Breast epithelium (tissue), 4 donors: ENCODE measurements at regions not wholly inside any gene's neighbourhood (a gene's known extent, or its start where the extent isn't known, plus 50 kb on each side); places are given as distances from the start of the nearest gene placed in this dataset.

Source experiments
- DNase-seq, 2 donors: peaks; one replicate each; pipeline ENCODE4 v3.0.0-alpha.2; 2019; ENCODE audit warnings: low spot score in 2 of 2
- H3K27ac ChIP-seq, 2 donors: fragments of 200-600 bp; sonication (generic) in 1 of 2; one replicate each; pipeline ENCODE4 v1.5.1; 2016 to 2019; ENCODE audit warnings: mild to moderate bottlenecking in 1 of 2
- H3K27me3 ChIP-seq, 2 donors: fragments of 200-600 bp; sonication (generic) in 1 of 2; one replicate each; pipeline versions ENCODE4 v1.5.1 to v1.6.0; 2017 to 2019; ENCODE audit warnings: control low read depth in 1 of 2, mild to moderate bottlenecking in 1 of 2
- H3K36me3 ChIP-seq: fragments of 200-600 bp; one replicate; pipeline ENCODE4 v1.5.1; 2019
- H3K4me1 ChIP-seq, 2 donors: fragments of 200-600 bp; sonication (generic); one replicate each; pipeline ENCODE4 v1.5.1; 2016 to 2019; ENCODE audit warnings: control low read depth in 1 of 2
- H3K4me3 ChIP-seq, 3 donors: fragments of 200-600 bp; sonication (generic); 1 replicate in 2 of 3; 2 replicates in 1 of 3; pipeline ENCODE4 v1.5.1; 2016 to 2019; ENCODE audit warnings: mild to moderate bottlenecking in 3 of 3, moderate library complexity in 2 of 3
- H3K9me3 ChIP-seq, 2 donors: fragments of 200-600 bp; sonication (generic) in 1 of 2; one replicate each; pipeline ENCODE4 v1.5.1; 2016 to 2019; ENCODE audit warnings: control low read depth in 1 of 2
- CTCF ChIP-seq, 3 donors: fragments of 450-650 bp; IDR thresholded peaks; one replicate each; pipeline ENCODE4 v1.5.1; 2016 to 2017; ENCODE audit warnings: antibody characterized with exemption in 3 of 3, mild to moderate bottlenecking in 3 of 3, moderate library complexity in 3 of 3
- POLR2A ChIP-seq: fragments of 450-650 bp; IDR thresholded peaks from one replicate; pipeline ENCODE4 v1.6.1; 2016; ENCODE audit warnings: antibody characterized with exemption, mild to moderate bottlenecking, moderate library complexity
- POLR2AphosphoS5 ChIP-seq, 3 donors: sonication (generic); formaldehyde crosslinking; IDR thresholded peaks; one replicate each; pipeline ENCODE4 v1.6.1; 2017; ENCODE audit warnings: antibody characterized with exemption in 3 of 3
- intact Hi-C: fragments of 100-400 bp; cut with DNase I; formaldehyde crosslinking; loops from one replicate; pipeline ENCODE4 v1.15.1; 2023; ENCODE audit warnings: low total_unique reads

GRCh38 chr3:72520690-72521308 is 327.4 kb downstream of the SHQ1 start:
- no peak for TF ChIP-seq POLR2AphosphoS5 (IDR thresholded peaks at IDR 0.05)
- TF ChIP-seq POLR2A = no peak
- TF ChIP-seq CTCF (IDR thresholded peaks at IDR 0.05) = no peak
- Histone ChIP-seq H3K27ac (no peak overlapping the region), H3K4me3 (no peak overlapping the region), H3K4me1 (no peaks in the 10 kb centered on the region), H3K9me3 (no peaks in the 10 kb centered on the region), H3K36me3 (no peaks in the 10 kb centered on the region), H3K27me3 (no peaks in the 10 kb centered on the region)
- intact Hi-C loops = no loop called here
- DNase-seq = no peak

- H3K27me3 ChIP-seq = no peaks in the 10 kb centered on the region
- DNase-seq = no peak
- H3K4me1 ChIP-seq = no peaks in the 10 kb centered on the region
- no peaks in the 10 kb centered on the region for H3K36me3 ChIP-seq
- intact Hi-C loops = no loop called here
- no peaks in the 10 kb centered on the region for H3K9me3 ChIP-seq
- no peak for TF ChIP-seq POLR2A
- TF ChIP-seq POLR2AphosphoS5 (IDR thresholded peaks at IDR 0.05) = no peak
- TF ChIP-seq CTCF (IDR thresholded peaks at IDR 0.05) = no peak
- H3K4me3 ChIP-seq = no peak overlapping the region
- no peak overlapping the region for H3K27ac ChIP-seq
Measured at GRCh38 chr3:72519946-72520604, 328.2 kb downstream of the SHQ1 start.

DNA sequence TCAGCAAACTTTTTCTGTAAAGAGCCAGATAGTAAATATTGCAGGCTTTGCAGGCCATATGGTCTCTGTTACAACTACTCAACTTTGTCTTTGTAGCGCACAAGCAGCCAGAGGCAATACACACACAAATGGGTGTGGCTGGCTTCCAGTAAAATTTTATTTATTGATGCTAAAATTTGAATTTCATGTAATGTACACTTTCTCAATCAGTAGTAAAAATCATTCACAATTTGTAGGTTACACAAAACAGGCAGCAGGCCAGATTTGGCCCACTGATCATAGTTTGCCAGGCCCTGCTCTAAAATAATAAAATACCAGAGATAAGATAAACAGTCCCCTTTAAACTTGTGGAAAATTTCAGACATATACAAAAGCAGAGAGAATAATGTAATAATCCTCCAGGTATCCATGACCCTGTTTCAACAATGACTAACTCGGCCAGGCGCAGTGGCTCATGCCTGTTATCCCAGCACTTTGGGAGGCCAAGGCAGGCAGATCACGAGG is 330.3 kb downstream of the SHQ1 start:
- DNase-seq = no peak
- TF ChIP-seq POLR2AphosphoS5 (IDR thresholded peaks at IDR 0.05) (no peak), CTCF (IDR thresholded peaks at IDR 0.05) (no peak), POLR2A (no peak)
- intact Hi-C loops = no loop called here
- H3K4me3 ChIP-seq = no peak overlapping the region
- no peaks in the 10 kb centered on the region for H3K27me3 ChIP-seq
- no peaks in the 10 kb centered on the region for H3K9me3 ChIP-seq
- H3K27ac ChIP-seq = no peak overlapping the region
- H3K36me3 ChIP-seq = no peaks in the 10 kb centered on the region
- H3K4me1 ChIP-seq = no peaks in the 10 kb centered on the region

GRCh38 chr3:72517336-72517735 is 330.9 kb downstream of the SHQ1 start:
- H3K27me3 ChIP-seq = no peaks in the 10 kb centered on the region
- H3K4me3 ChIP-seq = no peak overlapping the region
- intact Hi-C loops = no loop called here
- DNase-seq = no peak
- H3K4me1 ChIP-seq = no peaks in the 10 kb centered on the region
- no peak overlapping the region for H3K27ac ChIP-seq
- H3K36me3 ChIP-seq = no peaks in the 10 kb centered on the region
- no peak for TF ChIP-seq CTCF (IDR thresholded peaks at IDR 0.05)
- no peaks in the 10 kb centered on the region for H3K9me3 ChIP-seq

DNA sequence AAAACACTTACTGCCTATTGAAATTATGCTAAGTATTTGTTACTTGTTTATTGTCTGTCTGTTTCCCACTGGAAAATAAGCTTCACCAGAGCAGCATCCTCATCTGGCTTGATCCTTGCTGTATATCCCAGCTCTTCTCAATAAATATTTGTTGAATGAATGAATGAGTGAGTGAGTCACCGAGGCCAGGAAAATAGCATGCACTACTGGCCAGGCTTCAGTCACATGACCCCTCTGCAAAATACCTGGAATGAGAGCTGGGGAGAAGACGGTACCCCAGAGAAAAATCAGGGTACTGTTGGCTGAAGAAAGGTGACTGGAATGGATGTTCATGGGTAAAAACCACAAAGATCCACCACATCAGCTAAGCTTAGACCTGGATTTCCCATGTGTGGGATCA is 331.9 kb downstream of the SHQ1 start:
- intact Hi-C loops = no loop called here
- Histone ChIP-seq H3K27ac (no peak overlapping the region), H3K9me3 (no peaks in the 10 kb centered on the region)

More for the DNA sequence above, 331.9 kb downstream of the SHQ1 start:
- no peak for TF ChIP-seq POLR2A
- TF ChIP-seq CTCF (IDR thresholded peaks at IDR 0.05) = no peak
- no peak for TF ChIP-seq POLR2AphosphoS5 (IDR thresholded peaks at IDR 0.05)
- DNase-seq = no peak
- H3K4me1 ChIP-seq = no peaks in the 10 kb centered on the region
- H3K27me3 ChIP-seq = no peaks in the 10 kb centered on the region
- H3K4me3 ChIP-seq = no peak overlapping the region
- H3K36me3 ChIP-seq = no peaks in the 10 kb centered on the region
